ENCODE measurements at regions not wholly inside any gene's neighbourhood (a gene's known extent, or its start where the extent isn't known, plus 50 kb on each side); places are given as distances from the start of the nearest gene placed in this dataset.

DNA sequence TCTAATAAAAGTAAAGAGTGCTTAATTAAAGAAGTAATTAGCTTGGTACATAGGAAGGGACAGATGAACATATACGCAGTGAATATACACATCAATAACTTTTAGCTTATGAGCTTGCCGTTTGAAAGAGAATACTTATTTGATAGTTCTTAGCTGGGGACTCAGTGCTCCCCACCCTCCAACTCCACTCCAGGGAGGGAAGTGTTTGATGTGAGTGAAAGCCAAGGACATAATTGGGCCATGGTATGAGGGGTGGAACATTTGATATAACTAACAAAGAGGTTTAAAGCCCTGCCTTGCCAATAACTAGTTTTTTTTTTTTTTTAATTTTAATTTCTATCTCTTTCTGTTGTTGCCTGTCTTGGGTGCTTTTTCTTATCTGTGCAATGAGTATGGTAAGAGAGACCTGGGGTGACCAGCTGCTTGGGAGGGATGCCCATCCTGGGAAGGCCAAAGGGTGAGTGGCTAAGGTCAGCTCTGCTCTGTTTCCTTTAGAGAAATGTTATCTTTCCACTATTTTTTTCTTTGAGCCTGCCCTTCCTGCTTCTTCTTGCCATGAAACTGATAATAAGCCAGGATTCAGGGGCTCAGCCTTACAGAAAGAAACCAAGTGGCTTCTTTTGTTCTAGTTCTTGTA, 132.8 kb upstream of the CPSF6 start:
- no peak for DNase-seq
- intact Hi-C loops (cut with micrococcal nuclease) = no loop called here
- Histone ChIP-seq H3K4me1 (no peaks in the 10 kb centered on the region), H3K27me3 (ENCODE audit: low read depth) (no peaks in the 10 kb centered on the region), H3K36me3 (no peaks in the 10 kb centered on the region), H3K9me3 (replicated peaks) (no peaks in the 10 kb centered on the region), H3K4me3 (no peak overlapping the region), H3K27ac (replicated peaks) (no peak overlapping the region)
- TF ChIP-seq, protein P1, sequence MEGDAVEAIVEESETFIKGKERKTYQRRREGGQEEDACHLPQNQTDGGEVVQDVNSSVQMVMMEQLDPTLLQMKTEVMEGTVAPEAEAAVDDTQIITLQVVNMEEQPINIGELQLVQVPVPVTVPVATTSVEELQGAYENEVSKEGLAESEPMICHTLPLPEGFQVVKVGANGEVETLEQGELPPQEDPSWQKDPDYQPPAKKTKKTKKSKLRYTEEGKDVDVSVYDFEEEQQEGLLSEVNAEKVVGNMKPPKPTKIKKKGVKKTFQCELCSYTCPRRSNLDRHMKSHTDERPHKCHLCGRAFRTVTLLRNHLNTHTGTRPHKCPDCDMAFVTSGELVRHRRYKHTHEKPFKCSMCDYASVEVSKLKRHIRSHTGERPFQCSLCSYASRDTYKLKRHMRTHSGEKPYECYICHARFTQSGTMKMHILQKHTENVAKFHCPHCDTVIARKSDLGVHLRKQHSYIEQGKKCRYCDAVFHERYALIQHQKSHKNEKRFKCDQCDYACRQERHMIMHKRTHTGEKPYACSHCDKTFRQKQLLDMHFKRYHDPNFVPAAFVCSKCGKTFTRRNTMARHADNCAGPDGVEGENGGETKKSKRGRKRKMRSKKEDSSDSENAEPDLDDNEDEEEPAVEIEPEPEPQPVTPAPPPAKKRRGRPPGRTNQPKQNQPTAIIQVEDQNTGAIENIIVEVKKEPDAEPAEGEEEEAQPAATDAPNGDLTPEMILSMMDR (IDR thresholded peaks at IDR 0.05; ENCODE audit: borderline replicate concordance) = no peak

GRCh38 chr12:69107541-69107940, 131.8 kb upstream of the CPSF6 start:
- Histone ChIP-seq H3K9me3 (replicated peaks) (no peaks in the 10 kb centered on the region), H3K4me1 (no peaks in the 10 kb centered on the region), H3K4me3 (no peak overlapping the region), H3K27me3 (ENCODE audit: low read depth) (no peaks in the 10 kb centered on the region), H3K27ac (replicated peaks) (no peak overlapping the region), H3K36me3 (no peaks in the 10 kb centered on the region)
- TF ChIP-seq, protein P1 (IDR thresholded peaks at IDR 0.05; ENCODE audit: borderline replicate concordance) = no peak
- no peak for DNase-seq
- intact Hi-C loops (cut with micrococcal nuclease) = no loop called here

- H3K36me3 ChIP-seq = no peaks in the 10 kb centered on the region
- H3K4me3 ChIP-seq = no peak overlapping the region
- no peak overlapping the region for H3K27ac ChIP-seq (replicated peaks)
- H3K4me1 ChIP-seq = no peaks in the 10 kb centered on the region
- H3K9me3 ChIP-seq (replicated peaks) = no peaks in the 10 kb centered on the region
- intact Hi-C loops (cut with micrococcal nuclease) = no loop called here
- TF ChIP-seq, protein P1 (IDR thresholded peaks at IDR 0.05; ENCODE audit: borderline replicate concordance) = no peak
- no peaks in the 10 kb centered on the region for H3K27me3 ChIP-seq (ENCODE audit: low read depth)
- DNase-seq = no peak
These were observed 131.3 kb upstream of the CPSF6 start for GRCh38 chr12:69108037-69108436.

- no peaks in the 10 kb centered on the region for H3K4me1 ChIP-seq
These were observed 126.8 kb upstream of the CPSF6 start for GRCh38 chr12:69112616-69113015.

GRCh38 chr12:69115099-69115498, 124.3 kb upstream of the CPSF6 start:
- TF ChIP-seq, protein P1 (IDR thresholded peaks at IDR 0.05; ENCODE audit: borderline replicate concordance) = no peak
- Histone ChIP-seq H3K27ac (replicated peaks) (no peak overlapping the region), H3K4me3 (no peak overlapping the region), H3K27me3 (ENCODE audit: low read depth) (no peaks in the 10 kb centered on the region), H3K9me3 (replicated peaks) (no peaks in the 10 kb centered on the region), H3K4me1 (no peaks in the 10 kb centered on the region), H3K36me3 (no peaks in the 10 kb centered on the region)
- no peak for DNase-seq
- intact Hi-C loops (cut with micrococcal nuclease) = no loop called here

More at GRCh38 chr12:69112616-69113015, 126.8 kb upstream of the CPSF6 start:
- Histone ChIP-seq H3K27me3 (ENCODE audit: low read depth) (no peaks in the 10 kb centered on the region), H3K9me3 (replicated peaks) (no peaks in the 10 kb centered on the region), H3K4me3 (no peak overlapping the region), H3K27ac (replicated peaks) (no peak overlapping the region), H3K36me3 (no peaks in the 10 kb centered on the region)
- intact Hi-C loops (cut with micrococcal nuclease) = no loop called here
- TF ChIP-seq, protein P1 (IDR thresholded peaks at IDR 0.05; ENCODE audit: borderline replicate concordance) = no peak
- DNase-seq = no peak
